ENCODE measurements at regions not wholly inside any gene's neighbourhood (a gene's known extent, or its start where the extent isn't known, plus 50 kb on each side); places are given as distances from the start of the nearest gene placed in this dataset.

DNA sequence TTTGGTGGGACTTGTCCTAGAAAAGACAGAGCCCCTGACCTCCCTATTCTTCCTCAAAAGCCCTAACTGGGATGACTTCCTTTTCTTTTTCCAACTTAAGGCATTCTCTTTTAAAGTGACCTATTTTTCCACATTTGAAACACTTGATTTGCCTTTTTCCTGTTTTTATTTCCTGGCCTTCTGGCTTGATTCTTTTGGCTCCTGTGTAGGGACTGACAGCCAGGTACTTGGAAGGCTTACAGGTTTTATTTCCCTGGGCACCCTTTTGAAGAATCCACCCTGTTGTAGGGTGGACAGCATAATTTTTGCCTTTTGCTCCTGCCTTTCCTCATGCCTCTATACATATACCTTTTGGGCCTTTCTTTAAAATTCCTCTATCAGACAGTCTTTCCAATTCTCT is 271.0 kb upstream of the AMELY start:
- no peak for DNase-seq

DNA sequence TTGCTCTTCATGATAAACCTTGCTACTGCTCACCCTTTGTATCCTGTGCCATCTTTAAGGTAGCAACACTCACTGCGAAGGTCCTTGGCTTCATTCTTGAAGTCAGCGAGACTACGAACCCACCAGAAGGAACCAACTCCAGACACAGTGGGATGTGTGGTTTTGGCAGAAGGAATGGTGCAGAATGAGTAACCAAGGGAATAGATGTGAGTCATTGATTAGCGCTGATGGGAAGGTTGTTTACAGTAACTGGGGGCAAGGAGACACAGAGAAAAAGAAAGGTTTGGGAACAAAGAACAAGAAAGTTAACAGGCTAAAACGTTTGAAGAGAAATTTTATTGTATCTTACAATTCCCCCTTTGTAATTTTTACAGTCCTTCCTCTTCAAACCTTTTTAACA is 266.1 kb upstream of the AMELY start:
- no peak for DNase-seq

DNA sequence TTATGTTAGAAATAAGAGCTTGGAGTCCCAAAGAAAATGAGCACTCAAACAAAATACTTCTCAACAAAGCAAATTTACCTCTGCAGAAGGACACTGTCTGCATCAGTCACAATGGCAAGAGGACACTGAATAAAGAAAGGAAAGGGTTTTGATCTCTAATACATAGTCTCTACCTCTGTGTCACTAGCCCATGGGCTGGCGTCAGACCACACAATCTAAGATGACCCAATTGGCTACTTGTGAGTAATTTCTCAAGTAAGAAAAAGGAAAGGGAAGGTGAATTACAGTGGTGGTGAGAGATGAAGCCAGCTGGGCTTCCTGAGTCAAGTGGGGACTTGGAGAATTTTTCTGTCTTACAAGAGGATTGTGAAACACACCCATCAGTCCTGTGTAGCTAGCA is 257.9 kb upstream of the AMELY start:
- DNase-seq = no peak

DNA sequence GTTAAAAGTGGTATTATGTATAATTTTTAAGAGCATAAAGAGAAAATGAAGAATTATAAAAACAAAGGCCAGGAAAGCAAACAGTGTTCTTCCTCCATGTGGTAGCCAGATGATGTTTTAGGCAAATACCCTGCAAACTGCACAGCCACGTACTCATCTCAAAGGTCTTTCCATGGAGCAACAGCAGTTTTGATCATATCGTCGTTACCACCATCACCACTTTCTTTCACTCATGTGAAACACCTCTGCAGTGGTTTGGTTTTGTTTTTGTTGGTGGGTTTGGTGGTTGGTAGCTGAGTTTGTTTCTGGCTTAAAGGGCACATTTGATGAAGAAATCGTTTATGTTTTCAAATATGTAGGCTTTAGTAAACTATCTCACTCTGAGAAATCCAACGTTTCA is 229.9 kb upstream of the AMELY start:
- DNase-seq = no peak
